HG02970 (cell line): ENCODE measurements at regions not wholly inside any gene's neighbourhood (a gene's known extent, or its start where the extent isn't known, plus 50 kb on each side); places are given as distances from the start of the nearest gene placed in this dataset.
"Not testable (repeated sequence)": the region's sequence is repeated elsewhere in the genome, so short reads cannot be mapped to it uniquely, and the experiment has no call there.

Experiments
- ATAC-seq: cut with Tn5 transposase; IDR thresholded peaks from one replicate; pipeline ENCODE4 v1.9.1; 2021; ENCODE audit warnings: mild to moderate bottlenecking, moderate library complexity, moderate number of reproducible peaks; ENCODE audit not compliant: unreplicated experiment, low FRiP score

DNA sequence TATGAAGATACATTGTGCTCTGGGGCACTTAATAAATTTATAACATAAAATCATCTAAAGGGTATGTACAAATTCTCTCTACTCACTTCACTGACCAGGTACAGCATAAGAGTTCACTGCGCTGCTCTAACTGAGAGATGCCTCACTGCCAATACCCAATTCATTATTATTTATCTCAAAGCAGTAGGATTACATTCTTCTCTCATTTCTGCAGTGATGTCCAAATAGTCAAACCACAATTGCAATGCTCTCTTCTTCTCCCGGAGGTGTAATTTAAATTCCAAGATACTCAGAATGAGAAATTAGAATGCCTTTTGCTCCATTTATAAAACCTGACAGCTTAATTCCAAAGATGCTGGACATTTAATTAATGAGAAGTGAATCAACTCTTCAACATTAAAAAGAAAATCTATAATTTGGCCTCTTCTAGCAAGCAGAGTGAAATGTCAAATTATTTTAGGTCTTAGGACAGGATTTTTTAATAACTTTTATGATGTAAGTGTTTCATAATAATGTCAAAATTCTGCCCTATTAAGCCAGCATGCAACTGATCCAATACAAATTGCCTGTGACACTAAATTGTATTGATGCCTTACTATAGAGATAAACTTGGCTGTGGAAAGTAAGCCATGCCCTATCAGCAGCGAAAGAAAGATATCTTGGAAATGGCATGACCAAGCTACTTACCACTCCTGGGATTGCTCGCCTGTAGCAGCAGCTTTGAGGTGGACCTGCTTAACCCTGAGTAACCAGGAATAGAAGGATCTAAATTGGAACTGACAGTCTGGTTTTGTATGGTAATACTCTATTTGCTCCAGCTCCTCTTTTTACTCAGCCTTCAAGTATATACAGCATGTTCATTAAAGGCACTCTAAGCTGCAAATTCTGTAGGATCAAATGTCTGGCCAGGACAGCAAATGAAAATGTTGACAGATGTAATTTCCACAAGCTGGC, 374.2 kb upstream of the TYRP1 start:
- ATAC-seq: no peak

DNA sequence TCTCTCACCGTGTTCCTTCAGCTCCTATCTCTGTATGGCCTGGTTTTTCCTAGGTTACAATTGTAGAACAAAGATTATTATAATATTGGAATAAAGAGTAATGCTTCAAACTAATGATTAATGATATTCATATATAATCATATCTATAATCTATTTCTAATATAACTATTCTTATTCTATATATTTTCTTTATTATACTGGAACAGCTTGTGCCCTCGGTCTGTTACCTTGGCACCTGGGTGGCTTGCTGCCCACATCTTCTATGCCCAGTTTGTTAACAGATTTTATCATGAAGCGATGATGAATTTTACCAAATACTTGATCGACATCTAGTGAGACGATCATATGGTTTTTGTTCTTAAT, 363.6 kb upstream of the TYRP1 start:
- no peak for ATAC-seq

- not testable (repeated sequence) for ATAC-seq
Observed at GRCh38 chr9:12333966-12334365, 359.2 kb upstream of the TYRP1 start.

DNA sequence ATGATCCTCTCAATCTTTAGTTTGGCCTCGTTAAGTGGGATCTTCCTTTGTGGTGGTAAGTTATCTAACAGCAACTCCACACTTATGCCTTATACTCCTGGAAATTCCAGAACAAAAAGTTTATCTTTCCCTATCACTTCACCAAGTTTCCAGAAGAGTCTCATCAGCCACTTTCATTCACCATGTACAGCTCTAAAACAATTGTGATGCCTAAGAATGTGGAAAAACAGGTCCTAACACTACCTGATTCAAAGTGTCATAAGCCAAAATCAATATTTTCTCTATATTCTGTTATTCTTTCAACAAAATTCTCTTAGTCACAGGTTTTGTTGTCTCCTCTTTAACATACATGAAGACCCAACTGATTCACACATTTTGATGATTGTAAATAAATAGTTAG, 342.4 kb upstream of the TYRP1 start:
- ATAC-seq: no peak

GRCh38 chr9:12351293-12352044, 341.7 kb upstream of the TYRP1 start:
- no peak for ATAC-seq

DNA sequence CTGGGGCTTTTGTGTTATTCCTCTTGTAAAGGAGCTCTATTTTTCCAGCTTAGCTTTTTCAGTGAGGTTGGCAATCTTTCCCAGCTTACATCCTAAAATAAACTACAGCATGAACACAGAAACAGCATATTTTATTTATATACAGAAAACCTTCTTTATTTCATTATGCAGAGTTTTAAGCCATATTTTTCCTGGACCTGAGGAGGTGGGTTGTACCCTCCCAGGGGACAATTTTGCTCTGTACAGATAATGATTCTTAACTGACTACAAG, 341.2 kb upstream of the TYRP1 start:
- ATAC-seq: no peak

DNA sequence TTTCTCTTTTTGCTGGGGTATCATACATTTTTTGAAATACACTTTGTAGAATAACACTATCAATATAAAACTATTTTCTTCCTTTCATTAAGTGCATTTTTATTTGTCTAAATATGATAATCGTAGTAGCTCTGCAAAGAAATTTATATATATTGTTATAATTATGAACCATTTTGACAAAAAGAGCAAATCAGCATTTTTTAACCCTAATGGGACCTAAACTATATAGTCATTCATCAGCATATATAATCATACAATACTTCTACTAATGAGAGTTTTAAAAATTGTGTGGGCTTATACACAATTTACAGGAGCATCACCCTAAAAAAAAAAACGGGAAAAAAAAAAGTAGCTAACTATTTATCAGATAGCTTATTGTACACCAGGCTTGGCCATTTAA, 329.7 kb upstream of the TYRP1 start:
- ATAC-seq: no peak

DNA sequence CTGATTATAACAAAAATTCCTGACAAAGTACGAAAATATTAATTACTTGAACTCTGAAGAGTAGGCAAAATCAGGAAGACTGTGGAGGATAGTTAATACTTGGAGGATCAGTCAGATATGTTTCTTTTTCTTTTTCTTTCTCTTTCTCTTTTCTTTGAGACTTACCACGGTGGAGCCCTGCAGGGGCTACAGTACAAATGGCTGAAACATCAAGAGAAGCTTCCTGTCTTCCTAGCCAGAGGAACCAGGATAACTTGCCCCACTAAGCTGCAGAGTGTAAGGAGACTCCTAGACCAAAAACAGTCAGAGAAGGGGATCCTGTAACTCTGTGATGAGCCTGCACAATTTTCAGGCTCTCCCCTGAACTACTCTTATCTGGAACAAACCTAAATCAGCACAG, 324.6 kb upstream of the TYRP1 start:
- ATAC-seq: no peak

GRCh38 chr9:12391839-12392509, 301.2 kb upstream of the TYRP1 start:
- ATAC-seq: no peak

- ATAC-seq: no peak
Observed at GRCh38 chr9:12394105-12394504, 299.1 kb upstream of the TYRP1 start.

DNA sequence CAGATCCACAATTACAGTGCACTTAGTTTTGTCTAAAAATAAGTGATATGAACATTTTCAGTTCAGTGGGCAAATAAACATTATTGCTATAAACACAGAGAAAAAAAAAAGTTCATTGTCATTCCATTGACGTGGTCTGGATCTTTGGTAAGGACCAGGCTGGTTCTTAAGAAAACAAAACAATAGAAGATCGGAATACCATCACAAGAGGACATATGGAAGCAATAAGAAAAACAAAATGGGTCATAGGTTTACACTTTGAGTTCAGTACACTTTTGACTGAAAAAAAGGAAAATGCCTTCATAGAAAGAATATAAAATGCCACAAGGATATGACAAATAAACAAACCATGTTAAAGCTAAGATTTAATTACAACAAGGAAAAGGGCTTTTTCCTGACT, 289.5 kb upstream of the TYRP1 start:
- no peak for ATAC-seq

DNA sequence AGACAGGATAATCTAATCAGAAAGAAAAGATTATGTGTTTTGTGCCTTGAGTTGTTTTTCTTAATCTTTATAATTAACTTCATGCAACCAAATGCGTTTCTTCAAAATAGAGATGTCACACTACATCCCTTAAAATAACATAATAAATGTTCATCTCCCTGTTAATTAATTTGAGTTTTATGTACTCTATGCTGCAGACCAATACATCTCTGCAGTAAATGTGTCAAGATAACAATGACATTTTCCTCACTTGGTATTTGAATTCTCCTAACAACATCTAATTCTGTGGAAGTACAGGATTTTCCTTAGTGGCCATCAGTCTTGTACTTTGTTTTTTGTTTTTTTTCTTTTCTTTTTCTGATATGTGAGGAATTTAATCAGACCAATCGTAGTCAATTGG, 279.2 kb upstream of the TYRP1 start:
- no peak for ATAC-seq

- ATAC-seq: no peak
Observed at GRCh38 chr9:12414514-12414913, 278.7 kb upstream of the TYRP1 start.

GRCh38 chr9:12415361-12415760, 277.8 kb upstream of the TYRP1 start:
- no peak for ATAC-seq

DNA sequence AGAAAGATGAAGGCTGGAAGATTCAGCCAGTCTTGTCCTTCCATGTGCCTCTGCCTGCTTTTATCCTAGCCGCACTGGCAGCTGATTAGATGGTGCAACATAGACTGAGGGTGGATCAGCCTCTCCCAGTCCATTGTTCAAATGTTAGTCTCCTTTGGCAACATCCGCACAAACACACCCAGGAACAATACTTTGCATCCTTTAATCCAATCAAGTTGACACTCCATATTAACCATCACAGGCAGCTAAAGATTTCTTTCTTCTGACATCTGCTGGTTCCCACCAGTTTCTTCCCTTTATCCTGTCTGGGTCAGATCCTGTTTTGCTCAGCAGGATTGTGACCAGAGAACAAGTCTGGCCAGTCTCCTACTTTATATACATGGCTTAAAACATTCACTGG, 276.5 kb upstream of the TYRP1 start:
- no peak for ATAC-seq

GRCh38 chr9:12424243-12424642, 268.9 kb upstream of the TYRP1 start:
- no peak for ATAC-seq

- no peak for ATAC-seq
Observed at GRCh38 chr9:12425878-12426864, 267.0 kb upstream of the TYRP1 start.

- ATAC-seq: no peak
Observed at GRCh38 chr9:12439267-12439666, 253.9 kb upstream of the TYRP1 start.

GRCh38 chr9:12441080-12441479, 252.1 kb upstream of the TYRP1 start:
- ATAC-seq: not testable (repeated sequence)

- ATAC-seq: no peak
Observed at GRCh38 chr9:12441506-12441905, 251.7 kb upstream of the TYRP1 start.
